A549 (cell line): ENCODE measurements at regions not wholly inside any gene's neighbourhood (a gene's known extent, or its start where the extent isn't known, plus 50 kb on each side); places are given as distances from the start of the nearest gene placed in this dataset.

ENCODE experiments used
- BHLHE40 ChIP-seq: IDR thresholded peaks from 2 replicates; pipeline ENCODE4 v1.6.1; 2012; ENCODE audit warnings: low read depth, low read length, inconsistent platforms
- EP300 ChIP-seq, 2 experiments: fragments of >200 bp; sonication (Bioruptor Twin); formaldehyde crosslinking; IDR thresholded peaks; 2 replicates in 1 of 2; 3 replicates in 1 of 2; pipeline ENCODE4 v1.6.1; 2016 to 2017
- NR3C1 ChIP-seq: fragments of >200 bp; sonication (Bioruptor Twin); formaldehyde crosslinking; IDR thresholded peaks from 3 replicates; pipeline ENCODE4 v1.6.1; 2017
- POLR2A ChIP-seq: IDR thresholded peaks from 2 replicates; pipeline ENCODE4 v1.6.1; 2012; ENCODE audit warnings: mild to moderate bottlenecking, low read length
- TF ChIP-seq, protein P1 (sequence below): fragments of >200 bp; sonication (Bioruptor Twin); formaldehyde crosslinking; IDR thresholded peaks from 3 replicates; pipeline ENCODE4 v1.5.1; 2016

DNA sequence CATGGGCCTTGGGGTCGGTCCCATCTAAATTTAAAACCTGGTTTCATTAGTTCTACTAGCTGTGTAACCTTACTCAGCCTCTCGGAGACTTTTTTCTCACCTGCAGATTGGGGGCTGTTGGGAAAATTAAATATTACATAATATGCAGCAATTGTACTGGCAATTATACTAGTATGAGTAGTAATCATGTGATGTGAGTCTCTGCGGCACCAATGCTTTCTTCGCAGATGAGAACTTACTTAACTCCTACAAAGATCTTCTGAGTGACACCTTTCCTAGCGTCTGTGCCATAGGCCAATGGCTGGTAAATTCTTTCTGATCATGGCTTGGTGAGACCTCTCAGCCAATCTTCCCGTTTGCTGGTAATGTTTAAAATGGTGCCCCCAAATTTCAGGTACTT lies 391.3 kb downstream of the NXPE2 start:
- no peak for TF ChIP-seq NR3C1
- TF ChIP-seq, protein P1, sequence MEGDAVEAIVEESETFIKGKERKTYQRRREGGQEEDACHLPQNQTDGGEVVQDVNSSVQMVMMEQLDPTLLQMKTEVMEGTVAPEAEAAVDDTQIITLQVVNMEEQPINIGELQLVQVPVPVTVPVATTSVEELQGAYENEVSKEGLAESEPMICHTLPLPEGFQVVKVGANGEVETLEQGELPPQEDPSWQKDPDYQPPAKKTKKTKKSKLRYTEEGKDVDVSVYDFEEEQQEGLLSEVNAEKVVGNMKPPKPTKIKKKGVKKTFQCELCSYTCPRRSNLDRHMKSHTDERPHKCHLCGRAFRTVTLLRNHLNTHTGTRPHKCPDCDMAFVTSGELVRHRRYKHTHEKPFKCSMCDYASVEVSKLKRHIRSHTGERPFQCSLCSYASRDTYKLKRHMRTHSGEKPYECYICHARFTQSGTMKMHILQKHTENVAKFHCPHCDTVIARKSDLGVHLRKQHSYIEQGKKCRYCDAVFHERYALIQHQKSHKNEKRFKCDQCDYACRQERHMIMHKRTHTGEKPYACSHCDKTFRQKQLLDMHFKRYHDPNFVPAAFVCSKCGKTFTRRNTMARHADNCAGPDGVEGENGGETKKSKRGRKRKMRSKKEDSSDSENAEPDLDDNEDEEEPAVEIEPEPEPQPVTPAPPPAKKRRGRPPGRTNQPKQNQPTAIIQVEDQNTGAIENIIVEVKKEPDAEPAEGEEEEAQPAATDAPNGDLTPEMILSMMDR: no peak
- TF ChIP-seq EP300 (IDR thresholded peaks at IDR 0.05): no peak
- no peak for TF ChIP-seq BHLHE40
- no peak for TF ChIP-seq POLR2A
